Head of caudate nucleus (tissue), 42 donors: ENCODE measurements at regions not wholly inside any gene's neighbourhood (a gene's known extent, or its start where the extent isn't known, plus 50 kb on each side); places are given as distances from the start of the nearest gene placed in this dataset.
"Not testable (repeated sequence)": the region's sequence is repeated elsewhere in the genome, so short reads cannot be mapped to it uniquely, and the experiment has no call there.

Experiments used
- DNase-seq, 42 donors: peaks; one replicate each; pipeline versions ENCODE4 v3.0.0 to v3.0.0-alpha.2; 2020 to 2021; ENCODE audit warnings: mixed read lengths in 7 of 42
- intact Hi-C: fragments of 100-400 bp; cut with DNase I; formaldehyde crosslinking; loops from one replicate; pipeline ENCODE4 v1.15.0; 2022

GRCh38 chr5:107043665-107044064, 627.1 kb downstream of the EFNA5 start:
- DNase-seq, result no peak
- intact Hi-C loops, result no loop called here

- DNase-seq, result no peak
- intact Hi-C loops, result no loop called here
Measured at GRCh38 chr5:107040907-107041306, 629.8 kb downstream of the EFNA5 start.

DNA sequence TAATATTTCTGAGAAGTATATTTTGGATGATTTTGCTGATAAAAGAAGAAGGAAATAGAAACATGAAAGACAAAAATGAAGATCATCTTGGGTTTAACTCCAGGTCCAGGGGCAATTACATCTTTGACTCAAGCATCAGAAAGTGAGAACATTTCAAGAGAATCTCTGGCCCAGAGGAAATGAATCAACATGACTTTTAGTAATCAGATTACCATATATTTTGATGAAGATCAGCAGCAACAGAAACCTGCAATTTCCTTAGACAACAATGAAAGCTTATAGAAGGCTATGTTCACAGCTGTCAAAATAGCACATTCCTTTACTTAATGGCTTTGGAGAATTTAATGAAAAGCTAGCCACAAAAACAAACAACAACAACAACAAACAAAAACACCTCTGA, 638.1 kb downstream of the EFNA5 start:
- intact Hi-C loops, result no loop called here
- no peak for DNase-seq

DNA sequence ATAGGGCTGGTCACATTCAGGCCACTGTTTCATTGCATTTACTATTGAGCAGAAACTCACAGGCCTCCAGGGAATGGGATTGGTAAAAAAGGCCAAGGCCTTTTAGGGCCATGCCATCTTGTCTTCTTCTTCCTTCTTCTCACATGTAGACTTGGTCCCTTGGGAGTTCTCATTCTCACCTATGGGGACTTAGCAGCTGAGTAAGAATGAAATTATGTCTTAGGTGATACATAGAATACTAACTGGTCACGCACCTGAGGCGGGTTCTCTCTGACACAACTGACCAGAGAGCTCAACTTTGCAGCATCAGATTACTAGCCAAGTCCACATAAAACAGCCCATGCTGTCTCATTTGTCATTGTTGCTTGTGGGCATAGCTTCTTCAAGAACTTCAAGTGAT, 641.8 kb downstream of the EFNA5 start:
- no peak for DNase-seq
- intact Hi-C loops, result no loop called here

DNA sequence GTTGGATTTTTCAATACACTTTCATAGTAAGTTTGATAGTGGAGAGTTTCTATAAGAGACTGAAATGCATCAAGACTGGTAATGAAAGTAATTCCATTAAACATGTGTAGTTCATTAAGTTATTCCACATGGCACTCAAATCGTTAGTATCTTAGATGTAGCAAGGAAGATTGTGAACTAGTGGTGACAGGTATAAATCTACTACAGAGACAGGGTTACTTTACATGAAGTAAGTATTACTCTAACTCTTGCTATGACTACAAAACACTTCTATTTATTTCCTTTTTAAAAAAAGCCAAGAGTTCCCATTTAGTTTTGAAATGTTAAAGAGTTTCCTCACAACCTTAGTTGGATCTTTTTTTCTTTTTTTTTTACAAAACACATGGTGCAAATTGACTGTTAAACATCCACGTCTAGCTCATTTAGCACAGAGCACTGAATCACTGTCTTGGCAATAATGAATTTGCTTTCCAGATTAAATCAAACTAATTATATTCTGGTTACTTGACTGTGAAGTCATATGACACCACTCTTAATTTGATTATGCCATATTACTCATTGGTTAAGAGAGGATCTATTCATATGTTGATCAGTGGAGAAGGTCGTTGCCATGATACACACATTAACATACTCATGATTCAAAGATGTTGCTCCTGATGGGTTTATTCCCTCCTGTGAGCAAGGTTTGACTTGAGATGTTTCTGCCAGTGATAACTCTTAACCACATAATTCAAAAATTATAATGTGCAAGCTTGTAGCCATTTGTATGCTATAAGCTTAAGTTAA, 644.8 kb downstream of the EFNA5 start:
- intact Hi-C loops, result no loop called here
- DNase-seq, result no peak

DNA sequence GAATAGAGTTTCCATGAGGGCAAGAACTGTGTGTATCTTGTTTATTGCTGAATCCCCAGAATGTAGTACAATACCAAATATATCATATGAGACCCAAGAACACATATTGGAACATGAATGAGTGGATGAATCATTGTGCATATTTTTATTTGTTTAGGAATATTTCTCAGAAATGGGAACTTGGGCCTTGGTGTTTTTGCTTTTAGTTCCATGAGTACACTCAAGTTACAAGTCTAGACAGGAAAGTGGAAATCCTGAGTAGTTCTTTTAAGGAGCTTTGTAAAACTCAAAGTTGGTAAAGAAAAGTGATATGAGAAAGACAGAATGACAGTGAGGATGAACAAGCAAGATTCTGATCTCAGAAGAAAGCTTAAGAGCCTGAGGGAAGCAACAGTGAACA, 647.0 kb downstream of the EFNA5 start:
- DNase-seq, result no peak
- intact Hi-C loops, result no loop called here

- no peak for DNase-seq
- intact Hi-C loops, result no loop called here
Measured at GRCh38 chr5:107021575-107021974, 649.2 kb downstream of the EFNA5 start.

DNA sequence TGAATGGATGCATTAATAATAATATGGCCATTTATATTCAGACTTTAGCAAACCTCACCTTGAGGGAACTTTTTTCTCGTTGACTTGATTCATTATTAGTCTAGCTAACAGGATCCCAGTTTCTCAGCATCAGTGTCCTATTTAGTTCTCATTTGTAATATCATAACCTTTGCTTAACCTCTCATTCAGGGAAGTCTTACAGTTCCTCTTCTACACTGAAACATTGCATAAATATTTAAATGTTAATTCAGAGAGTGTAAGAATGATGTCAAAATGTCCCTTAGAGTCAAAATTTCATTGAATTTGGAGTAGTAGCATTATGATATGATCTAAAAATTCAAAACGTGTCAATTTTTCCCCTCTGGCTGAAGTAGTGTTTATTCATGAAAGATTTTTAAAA, 650.1 kb downstream of the EFNA5 start:
- DNase-seq, result no peak
- intact Hi-C loops, result no loop called here

DNA sequence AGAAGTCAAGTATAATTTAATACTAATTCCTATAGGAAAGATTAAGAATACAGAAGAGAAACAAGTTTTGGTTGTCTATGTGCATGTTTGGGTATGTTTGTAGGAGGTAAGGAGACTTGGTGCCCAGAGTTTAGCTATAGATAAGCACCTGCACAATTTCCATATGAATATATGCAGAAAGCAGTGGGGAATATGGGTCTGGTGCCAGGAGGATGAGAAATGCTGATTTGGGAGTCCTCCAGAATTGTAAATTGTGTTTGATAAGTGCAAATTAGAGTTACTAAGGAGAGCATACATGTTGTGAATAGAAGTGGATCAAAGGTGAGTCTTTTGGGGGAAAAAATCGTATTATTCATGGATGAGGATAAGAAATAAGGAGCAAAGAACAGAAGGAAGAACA, 653.1 kb downstream of the EFNA5 start:
- intact Hi-C loops, result no loop called here

GRCh38 chr5:107012371-107012770, 658.4 kb downstream of the EFNA5 start:
- DNase-seq, result no peak
- intact Hi-C loops, result no loop called here

More for the DNA sequence above, 653.1 kb downstream of the EFNA5 start:
- no peak for DNase-seq

DNA sequence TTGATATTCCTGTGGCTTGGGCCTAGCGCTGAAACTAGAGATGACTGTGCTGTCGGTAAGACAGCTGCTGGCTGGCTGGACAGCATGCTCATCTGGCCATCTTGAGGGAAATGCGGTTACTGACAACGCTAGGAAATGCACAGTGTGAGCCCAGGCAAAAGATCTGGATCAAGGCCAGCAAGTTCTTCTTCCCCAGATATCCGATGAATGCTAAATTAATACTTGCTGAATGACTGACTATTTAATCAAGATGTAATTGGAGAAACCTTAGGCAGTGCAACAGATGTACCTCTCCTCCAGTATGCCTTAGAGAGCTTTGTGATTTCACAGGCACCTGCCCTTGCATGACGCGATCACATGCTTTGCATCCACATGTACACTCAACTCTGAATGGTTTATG, 659.1 kb downstream of the EFNA5 start:
- intact Hi-C loops, result no loop called here
- DNase-seq, result no peak

- intact Hi-C loops, result no loop called here
- DNase-seq, result no peak
Measured at GRCh38 chr5:107010060-107010459, 660.7 kb downstream of the EFNA5 start.

GRCh38 chr5:107005653-107006052, 665.1 kb downstream of the EFNA5 start:
- intact Hi-C loops, result no loop called here
- DNase-seq, result no peak

- DNase-seq, result no peak
- intact Hi-C loops, result no loop called here
Measured at GRCh38 chr5:107005161-107005560, 665.6 kb downstream of the EFNA5 start.

DNA sequence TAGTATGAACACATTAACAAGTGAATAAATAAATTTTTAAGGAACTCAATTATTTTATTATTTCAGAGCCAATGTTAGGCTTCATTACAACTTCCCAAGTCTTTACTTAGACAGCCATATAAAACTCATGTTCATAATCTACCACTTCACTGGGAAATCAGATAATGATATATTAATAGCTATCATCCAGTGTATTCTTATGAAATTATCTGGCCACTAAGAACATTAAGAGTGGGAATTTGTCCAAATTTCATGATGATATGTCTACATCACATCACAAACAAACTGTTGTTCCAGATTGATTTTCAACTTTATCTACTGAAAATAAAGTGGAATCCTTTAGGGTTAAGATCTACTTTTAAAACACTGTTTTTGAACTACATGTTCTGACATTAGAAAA, 668.6 kb downstream of the EFNA5 start:
- intact Hi-C loops, result no loop called here
- DNase-seq, result no peak

DNA sequence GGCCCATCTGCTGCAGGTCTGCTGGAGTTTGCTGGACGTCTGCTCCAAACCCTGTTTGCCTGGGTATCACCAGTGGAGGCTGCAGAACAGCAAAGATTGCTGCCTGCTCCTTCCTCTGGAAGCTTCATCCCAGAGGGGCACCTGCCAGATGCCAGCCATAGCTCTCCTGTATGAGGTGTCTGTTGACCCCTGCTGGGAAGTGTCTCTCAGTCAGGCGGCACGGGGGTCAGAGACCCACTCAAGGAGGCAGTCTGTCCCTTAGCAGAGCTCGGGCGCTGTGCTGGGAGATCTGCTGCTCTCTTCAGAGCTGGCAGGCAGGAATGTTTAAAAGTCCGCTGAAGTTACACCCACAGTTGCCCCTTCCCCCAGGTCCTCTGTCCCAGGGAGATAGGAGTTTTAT, 671.2 kb downstream of the EFNA5 start:
- intact Hi-C loops, DNase-seq: not testable (repeated sequence)

DNA sequence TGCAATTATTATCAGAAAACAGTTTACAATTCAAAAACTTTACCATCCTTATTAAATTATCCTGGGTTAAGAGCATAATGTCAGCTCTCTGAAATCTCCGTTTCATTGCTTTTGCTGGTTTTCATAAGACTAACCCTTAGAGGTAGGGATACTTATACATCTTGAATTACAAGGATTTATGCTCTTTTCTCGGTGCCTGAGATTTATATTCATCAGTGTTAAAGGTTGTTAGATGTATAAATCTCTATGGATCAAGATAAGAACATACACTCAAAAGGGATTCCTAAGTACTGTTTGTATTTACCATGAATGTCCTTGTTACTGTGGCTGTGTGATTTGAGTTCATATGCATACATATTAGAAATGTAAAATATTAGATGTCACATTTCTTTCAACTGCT, 684.7 kb downstream of the EFNA5 start:
- intact Hi-C loops, result no loop called here

DNA sequence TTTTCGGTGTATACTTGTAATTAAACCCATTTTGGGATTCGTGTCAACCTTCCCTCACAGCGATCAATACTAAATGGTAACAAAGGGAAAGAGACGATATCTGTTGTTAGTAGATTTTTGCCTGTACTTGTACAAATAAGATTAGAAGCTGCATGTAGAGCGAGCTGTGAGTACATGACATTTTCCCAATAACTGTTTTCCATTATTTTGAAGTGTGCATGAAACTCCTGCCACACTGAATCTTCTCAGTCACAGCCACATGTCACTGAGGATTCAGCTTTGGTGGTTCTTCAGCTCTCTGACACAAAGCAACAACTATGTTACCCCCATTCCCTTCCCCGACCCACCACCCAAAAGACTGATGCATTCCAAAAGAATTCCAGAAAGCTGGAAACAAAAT, 685.6 kb downstream of the EFNA5 start:
- intact Hi-C loops, result no loop called here
- no peak for DNase-seq

More for the DNA sequence above, 684.7 kb downstream of the EFNA5 start:
- DNase-seq, result no peak

DNA sequence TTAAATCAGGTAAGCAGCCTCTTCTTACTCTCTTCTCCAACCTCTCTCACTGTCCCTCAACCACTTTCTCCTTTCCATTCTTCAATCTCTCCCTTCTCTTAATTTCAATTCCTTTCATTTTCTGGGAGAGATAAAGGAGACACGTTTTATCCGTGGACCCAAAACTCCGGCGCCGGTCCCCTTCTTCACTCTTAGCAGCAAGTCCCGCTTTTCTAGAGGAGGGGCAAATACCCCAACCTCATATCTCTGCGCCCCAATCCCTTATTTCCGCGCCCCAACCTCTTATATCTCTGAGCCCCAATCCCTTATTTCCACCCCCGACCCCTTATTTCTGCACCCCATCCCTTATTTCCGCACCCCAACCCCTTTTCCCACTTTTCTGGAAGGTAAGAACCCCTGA, 691.6 kb downstream of the EFNA5 start:
- intact Hi-C loops, DNase-seq: not testable (repeated sequence)

DNA sequence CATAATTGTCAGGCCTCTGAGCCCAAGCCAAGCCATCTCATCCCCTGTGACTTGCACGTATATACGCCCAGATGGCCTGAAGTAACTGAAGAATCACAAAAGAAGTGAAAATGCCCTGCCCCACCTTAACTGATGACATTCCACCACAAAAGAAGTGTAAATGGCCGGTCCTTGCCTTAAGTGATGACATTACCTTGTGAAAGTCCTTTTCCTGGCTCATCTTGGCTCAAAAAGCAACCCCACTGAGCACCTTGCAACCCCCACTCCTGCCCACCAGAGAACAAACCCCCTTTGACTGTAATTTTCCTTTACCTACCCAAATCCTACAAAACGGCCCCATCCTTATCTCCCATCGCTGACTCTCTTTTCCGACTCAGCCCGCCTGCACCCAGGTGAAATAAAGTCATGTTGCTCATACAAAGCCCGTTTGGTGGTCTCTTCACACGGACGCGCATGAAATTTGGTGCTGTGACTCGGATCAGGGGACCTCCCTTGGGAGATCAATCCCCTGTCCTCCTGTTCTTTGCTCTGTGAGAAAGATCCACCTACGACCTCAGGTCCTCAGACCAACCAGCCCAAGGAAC, 692.1 kb downstream of the EFNA5 start:
- intact Hi-C loops, DNase-seq: not testable (repeated sequence)

- no peak for DNase-seq
- intact Hi-C loops, result no loop called here
Measured at GRCh38 chr5:106976363-106976762, 694.4 kb downstream of the EFNA5 start.
